Loucy (cell line): ENCODE measurements at regions not wholly inside any gene's neighbourhood (a gene's known extent, or its start where the extent isn't known, plus 50 kb on each side); places are given as distances from the start of the nearest gene placed in this dataset.

Experiments used
- H2AFZ ChIP-seq: fragments of 200-600 bp; sonication (generic); 2 replicates; pipeline ENCODE4 v1.6.0; 2016; ENCODE audit warnings: antibody characterized with exemption, mild to moderate bottlenecking, low read length, moderate library complexity
- H3F3A ChIP-seq: fragments of 200-600 bp; 2 replicates; pipeline ENCODE4 v1.6.0; 2016; ENCODE audit warnings: antibody characterized with exemption, low read depth, mild to moderate bottlenecking
- H3K27me3 ChIP-seq: fragments of 200-600 bp; sonication (generic); 2 replicates; pipeline ENCODE4 v1.6.1; 2014; ENCODE audit warnings: low read length, mild to moderate bottlenecking; ENCODE audit not compliant: insufficient read depth, poor library complexity, severe bottlenecking
- H3K36me3 ChIP-seq: fragments of 200-600 bp; sonication (generic); 2 replicates; pipeline ENCODE4 v1.6.1; 2016; ENCODE audit warnings: low read length; ENCODE audit not compliant: insufficient read depth
- H3K4me1 ChIP-seq: fragments of 200-600 bp; sonication (generic); 2 replicates; pipeline ENCODE4 v1.5.1; 2014; ENCODE audit warnings: low read length, mild to moderate bottlenecking; ENCODE audit not compliant: insufficient read depth, poor library complexity, severe bottlenecking
- H3K4me2 ChIP-seq: fragments of 200-600 bp; sonication (generic); 2 replicates; pipeline ENCODE4 v1.6.0; 2014; ENCODE audit warnings: antibody characterized with exemption, low read length, low read depth, mild to moderate bottlenecking; ENCODE audit not compliant: poor library complexity, severe bottlenecking
- H3K4me3 ChIP-seq: fragments of 200-600 bp; sonication (generic); 2 replicates; pipeline ENCODE4 v1.5.1; 2014; ENCODE audit warnings: low read length, mild to moderate bottlenecking, mixed read lengths; ENCODE audit not compliant: poor library complexity, severe bottlenecking
- H3K79me2 ChIP-seq: fragments of 200-600 bp; sonication (generic); 2 replicates; pipeline ENCODE4 v1.6.1; 2014; ENCODE audit warnings: low read length; ENCODE audit not compliant: insufficient read depth
- H3K9ac ChIP-seq: fragments of 200-600 bp; sonication (generic); 2 replicates; pipeline ENCODE4 v1.6.0; 2014; ENCODE audit warnings: mild to moderate bottlenecking, low read depth, low read length, moderate library complexity; ENCODE audit not compliant: poor library complexity, severe bottlenecking
- H3K9me2 ChIP-seq: fragments of 200-600 bp; sonication (generic); replicated peaks from 2 replicates; pipeline ENCODE4 v1.6.1; 2016; ENCODE audit warnings: low read depth, low read length, mixed read lengths
- H3K9me3 ChIP-seq: fragments of 200-600 bp; sonication (generic); 2 replicates; pipeline ENCODE4 v1.6.1; 2014; ENCODE audit warnings: mild to moderate bottlenecking, antibody characterized with exemption, low read length, low read depth; ENCODE audit not compliant: insufficient read depth
- H4K20me1 ChIP-seq: fragments of 200-600 bp; sonication (generic); 2 replicates; pipeline ENCODE4 v1.6.0; 2014; ENCODE audit warnings: antibody characterized with exemption, low read length, mild to moderate bottlenecking; ENCODE audit not compliant: insufficient read depth, poor library complexity, severe bottlenecking
- EZH2phosphoT487 ChIP-seq: fragments of 200-600 bp; IDR thresholded peaks from 2 replicates; pipeline ENCODE4 v1.6.1; 2018; ENCODE audit warnings: antibody characterized with exemption, mild to moderate bottlenecking, moderate library complexity, borderline replicate concordance
- TF ChIP-seq, protein P1 (sequence below): fragments of 200-600 bp; sonication (generic); conservative IDR thresholded peaks from 2 replicates; pipeline ENCODE4 v1.5.1; 2014; ENCODE audit warnings: mild to moderate bottlenecking, antibody characterized with exemption, low read length

DNA sequence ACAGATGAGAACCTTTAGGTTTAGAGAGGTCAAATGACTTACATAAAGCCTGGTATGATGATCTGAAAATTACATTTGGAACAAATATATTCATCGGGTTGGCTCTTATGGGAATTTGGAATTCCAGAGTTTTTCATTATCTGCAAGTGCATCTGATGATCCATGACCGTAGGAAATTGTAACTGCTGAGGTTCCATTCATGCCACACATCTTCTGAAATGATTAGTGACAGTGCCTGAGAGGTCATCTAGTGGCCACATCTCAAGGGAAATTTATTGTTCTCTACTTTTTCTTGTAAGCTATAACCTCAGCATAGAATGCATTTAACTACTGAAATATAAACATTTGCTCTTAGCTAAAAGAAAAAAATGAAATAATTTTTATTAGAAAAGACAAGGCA lies 105.8 kb upstream of the NWD2 start:
- no peaks in the 10 kb centered on the region for H3K27me3 ChIP-seq
- no peak for TF ChIP-seq EZH2phosphoT487
- TF ChIP-seq, protein P1, sequence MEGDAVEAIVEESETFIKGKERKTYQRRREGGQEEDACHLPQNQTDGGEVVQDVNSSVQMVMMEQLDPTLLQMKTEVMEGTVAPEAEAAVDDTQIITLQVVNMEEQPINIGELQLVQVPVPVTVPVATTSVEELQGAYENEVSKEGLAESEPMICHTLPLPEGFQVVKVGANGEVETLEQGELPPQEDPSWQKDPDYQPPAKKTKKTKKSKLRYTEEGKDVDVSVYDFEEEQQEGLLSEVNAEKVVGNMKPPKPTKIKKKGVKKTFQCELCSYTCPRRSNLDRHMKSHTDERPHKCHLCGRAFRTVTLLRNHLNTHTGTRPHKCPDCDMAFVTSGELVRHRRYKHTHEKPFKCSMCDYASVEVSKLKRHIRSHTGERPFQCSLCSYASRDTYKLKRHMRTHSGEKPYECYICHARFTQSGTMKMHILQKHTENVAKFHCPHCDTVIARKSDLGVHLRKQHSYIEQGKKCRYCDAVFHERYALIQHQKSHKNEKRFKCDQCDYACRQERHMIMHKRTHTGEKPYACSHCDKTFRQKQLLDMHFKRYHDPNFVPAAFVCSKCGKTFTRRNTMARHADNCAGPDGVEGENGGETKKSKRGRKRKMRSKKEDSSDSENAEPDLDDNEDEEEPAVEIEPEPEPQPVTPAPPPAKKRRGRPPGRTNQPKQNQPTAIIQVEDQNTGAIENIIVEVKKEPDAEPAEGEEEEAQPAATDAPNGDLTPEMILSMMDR, result no peak

DNA sequence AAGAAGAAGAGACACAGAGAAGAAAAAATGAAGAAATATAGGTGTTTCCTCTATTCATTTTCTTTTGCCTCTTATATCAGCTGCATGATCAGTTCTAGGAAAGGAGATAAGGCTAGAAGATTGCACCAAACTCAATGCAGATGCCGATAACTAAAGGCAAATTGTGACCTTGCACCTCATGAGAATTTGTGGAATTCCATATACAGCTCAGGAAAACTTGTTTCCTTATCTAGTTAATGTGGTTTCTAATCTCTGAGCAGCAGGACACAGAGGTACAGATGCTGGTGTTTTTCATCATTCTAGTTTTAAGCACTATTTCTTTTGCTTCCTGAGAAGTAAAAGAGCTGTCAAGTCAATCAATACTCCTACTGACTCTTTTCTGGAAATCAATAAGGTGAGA lies 104.6 kb upstream of the NWD2 start:
- H3K9me3 ChIP-seq, result no peaks in the 10 kb centered on the region

More for the DNA sequence above, 105.8 kb upstream of the NWD2 start:
- Histone ChIP-seq H3K9ac (no peak overlapping the region), H3K4me1 (no peaks in the 10 kb centered on the region), H2AFZ (no peak overlapping the region), H4K20me1 (no peaks in the 10 kb centered on the region), H3K36me3 (no peaks in the 10 kb centered on the region), H3K9me2 (no peaks in the 10 kb centered on the region), H3K79me2 (no peaks in the 10 kb centered on the region), H3K4me3 (no peak overlapping the region), H3F3A (no peaks in the 10 kb centered on the region), H3K4me2 (no peak overlapping the region), H3K9me3 (no peaks in the 10 kb centered on the region)

DNA sequence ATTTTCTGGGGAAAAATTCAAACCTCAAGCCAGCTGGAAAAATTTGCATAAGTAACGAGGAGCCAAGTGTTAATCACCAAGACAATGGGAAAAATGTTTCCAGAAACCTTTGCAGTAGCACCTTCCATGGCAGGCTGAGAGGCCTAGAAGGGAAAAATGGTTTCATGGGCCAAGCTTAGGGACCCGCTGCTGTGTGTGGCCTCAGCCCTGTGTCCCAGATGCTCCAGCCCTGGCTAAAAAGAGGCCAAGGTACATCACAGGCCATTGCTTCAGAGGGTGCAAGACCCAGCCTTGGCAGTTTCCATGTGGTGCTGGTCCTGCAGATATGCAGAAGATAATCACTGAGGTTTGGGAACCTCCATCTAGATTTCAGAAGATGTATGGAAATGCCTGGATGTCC lies 98.3 kb upstream of the NWD2 start:
- H3K79me2 ChIP-seq, result no peaks in the 10 kb centered on the region
- H2AFZ ChIP-seq, result no peak overlapping the region
- H3K9ac ChIP-seq, result no peak overlapping the region
- H3K27me3 ChIP-seq, result no peaks in the 10 kb centered on the region
- no peak overlapping the region for H3K4me3 ChIP-seq
- H3F3A ChIP-seq, result no peaks in the 10 kb centered on the region
- no peak overlapping the region for H3K4me2 ChIP-seq
- no peaks in the 10 kb centered on the region for H4K20me1 ChIP-seq
- no peak for TF ChIP-seq EZH2phosphoT487
- TF ChIP-seq, protein P1, result no peak
- no peaks in the 10 kb centered on the region for H3K9me2 ChIP-seq
- H3K9me3 ChIP-seq, result no peaks in the 10 kb centered on the region
- no peaks in the 10 kb centered on the region for H3K4me1 ChIP-seq
- H3K36me3 ChIP-seq, result no peaks in the 10 kb centered on the region

More for the DNA sequence above, 104.6 kb upstream of the NWD2 start:
- Histone ChIP-seq H3K9ac (no peak overlapping the region), H3K4me3 (no peak overlapping the region), H3K9me2 (no peaks in the 10 kb centered on the region), H3K27me3 (no peaks in the 10 kb centered on the region), H3K36me3 (no peaks in the 10 kb centered on the region), H2AFZ (no peak overlapping the region), H3K4me1 (no peaks in the 10 kb centered on the region), H4K20me1 (no peaks in the 10 kb centered on the region), H3K4me2 (no peak overlapping the region), H3K79me2 (no peaks in the 10 kb centered on the region), H3F3A (no peaks in the 10 kb centered on the region)
- TF ChIP-seq, protein P1, result no peak
- no peak for TF ChIP-seq EZH2phosphoT487
